Gastroesophageal sphincter (tissue), 3 donors: ENCODE measurements at regions not wholly inside any gene's neighbourhood (a gene's known extent, or its start where the extent isn't known, plus 50 kb on each side); places are given as distances from the start of the nearest gene placed in this dataset.

Source experiments
- CTCF ChIP-seq, 4 experiments: fragments of 200-600 bp in 2 of 4; fragments of 450-650 bp in 2 of 4; sonication (generic) in 1 of 4; IDR thresholded peaks; one replicate each; pipeline ENCODE4 v1.5.1; 2017 to 2019; ENCODE audit warnings: antibody characterized with exemption in 4 of 4, mild to moderate bottlenecking in 2 of 4, moderate library complexity in 2 of 4
- POLR2A ChIP-seq, 2 donors: fragments of 450-650 bp; IDR thresholded peaks; one replicate each; pipeline ENCODE4 v1.6.1; 2017; ENCODE audit warnings: antibody characterized with exemption in 2 of 2, mild to moderate bottlenecking in 2 of 2, moderate library complexity in 1 of 2

- no peak for TF ChIP-seq POLR2A (IDR thresholded peaks at IDR 0.05)
- no peak for TF ChIP-seq CTCF (IDR thresholded peaks at IDR 0.05)
Observed at GRCh38 chr16:6725634-6726331, 606.9 kb upstream of the RBFOX1 start.
